ENCODE measurements at regions not wholly inside any gene's neighbourhood (a gene's known extent, or its start where the extent isn't known, plus 50 kb on each side); places are given as distances from the start of the nearest gene placed in this dataset.

DNA sequence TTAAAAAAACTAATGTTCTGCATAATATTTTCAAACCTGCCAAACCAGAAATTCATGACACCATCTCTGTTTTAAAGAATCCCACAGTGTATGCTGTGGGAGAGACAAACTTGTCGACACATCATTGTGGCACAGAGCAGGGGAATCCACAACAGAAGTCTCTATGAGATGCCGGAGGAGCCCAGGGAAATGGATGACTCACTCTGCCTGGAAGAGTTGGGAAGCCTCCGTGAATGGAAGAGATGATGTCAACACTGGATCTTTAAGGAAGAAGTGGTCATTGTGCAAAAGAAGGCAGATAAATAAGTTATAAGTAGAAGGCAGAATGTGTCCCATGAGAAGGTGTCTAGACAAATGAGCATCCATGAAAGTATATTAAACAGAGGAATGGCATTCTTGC is 595.1 kb downstream of the RAB28 start:
- intact Hi-C loops (cut with DNase I) = no loop called here

GRCh38 chr4:12884846-12885796 is 599.0 kb downstream of the RAB28 start:
- ATAC-seq (no peak), DNase-seq (no peak)
- intact Hi-C loops (cut with DNase I) = no loop called here
- no peak overlapping the region for H3K4me3 ChIP-seq
- no peak overlapping the region for H3K27ac ChIP-seq
- H3K36me3 ChIP-seq (ENCODE audit: insufficient read depth in 1 of 2, low read depth in 1 of 2) = no peaks in the 10 kb centered on the region
- TF ChIP-seq, protein P1, sequence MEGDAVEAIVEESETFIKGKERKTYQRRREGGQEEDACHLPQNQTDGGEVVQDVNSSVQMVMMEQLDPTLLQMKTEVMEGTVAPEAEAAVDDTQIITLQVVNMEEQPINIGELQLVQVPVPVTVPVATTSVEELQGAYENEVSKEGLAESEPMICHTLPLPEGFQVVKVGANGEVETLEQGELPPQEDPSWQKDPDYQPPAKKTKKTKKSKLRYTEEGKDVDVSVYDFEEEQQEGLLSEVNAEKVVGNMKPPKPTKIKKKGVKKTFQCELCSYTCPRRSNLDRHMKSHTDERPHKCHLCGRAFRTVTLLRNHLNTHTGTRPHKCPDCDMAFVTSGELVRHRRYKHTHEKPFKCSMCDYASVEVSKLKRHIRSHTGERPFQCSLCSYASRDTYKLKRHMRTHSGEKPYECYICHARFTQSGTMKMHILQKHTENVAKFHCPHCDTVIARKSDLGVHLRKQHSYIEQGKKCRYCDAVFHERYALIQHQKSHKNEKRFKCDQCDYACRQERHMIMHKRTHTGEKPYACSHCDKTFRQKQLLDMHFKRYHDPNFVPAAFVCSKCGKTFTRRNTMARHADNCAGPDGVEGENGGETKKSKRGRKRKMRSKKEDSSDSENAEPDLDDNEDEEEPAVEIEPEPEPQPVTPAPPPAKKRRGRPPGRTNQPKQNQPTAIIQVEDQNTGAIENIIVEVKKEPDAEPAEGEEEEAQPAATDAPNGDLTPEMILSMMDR (IDR thresholded peaks at IDR 0.05) = no peak
- H3K9me3 ChIP-seq = no peaks in the 10 kb centered on the region
- WGBS, 3 donors = 41 to 46% (median 41%) methylated on average over 20 of the region's 20 CpGs
- H3K4me1 ChIP-seq = no peaks in the 10 kb centered on the region
- H3K27me3 ChIP-seq (ENCODE audit: insufficient read depth in 3 of 3, low read length in 2 of 3) = no peaks in the 10 kb centered on the region

More for the DNA sequence above, 595.1 kb downstream of the RAB28 start:
- DNase-seq (peak in 1 of 2 donors; percentile 23), ATAC-seq (no peak)
- Histone ChIP-seq H3K4me3 (no peak overlapping the region), H3K9me3 (no peaks in the 10 kb centered on the region), H3K36me3 (ENCODE audit: insufficient read depth in 1 of 2, low read depth in 1 of 2) (no peaks in the 10 kb centered on the region), H3K4me1 (no peaks in the 10 kb centered on the region), H3K27me3 (ENCODE audit: insufficient read depth in 3 of 3, low read length in 2 of 3) (no peaks in the 10 kb centered on the region), H3K27ac (no peak overlapping the region)
- TF ChIP-seq, protein P1 (IDR thresholded peaks at IDR 0.05) = no peak
- 50 to 62% (median 61%) methylated on average over 3 of the region's 3 CpGs for WGBS, 3 donors

- DNase-seq (no peak), ATAC-seq (no peak)
- WGBS, 3 donors = 85 to 99% (median 86%) methylated on average over 3 of the region's 3 CpGs
- Histone ChIP-seq H3K27ac (no peak overlapping the region), H3K27me3 (ENCODE audit: insufficient read depth in 3 of 3, low read length in 2 of 3) (no peaks in the 10 kb centered on the region), H3K4me1 (no peaks in the 10 kb centered on the region), H3K9me3 (no peaks in the 10 kb centered on the region), H3K36me3 (ENCODE audit: insufficient read depth in 1 of 2, low read depth in 1 of 2) (no peaks in the 10 kb centered on the region), H3K4me3 (no peak overlapping the region)
- intact Hi-C loops (cut with DNase I) = no loop called here
- TF ChIP-seq, protein P1 (IDR thresholded peaks at IDR 0.05) = no peak
Observed at GRCh38 chr4:12881945-12882584, 602.1 kb downstream of the RAB28 start.

- no peak overlapping the region for H3K27ac ChIP-seq
- DNase-seq = no peak
- H3K36me3 ChIP-seq (ENCODE audit: insufficient read depth in 1 of 2, low read depth in 1 of 2) = no peaks in the 10 kb centered on the region
- H3K27me3 ChIP-seq (ENCODE audit: insufficient read depth in 3 of 3, low read length in 2 of 3) = no peaks in the 10 kb centered on the region
- H3K9me3 ChIP-seq = no peaks in the 10 kb centered on the region
- TF ChIP-seq, protein P1 (IDR thresholded peaks at IDR 0.05) = no peak
- H3K4me1 ChIP-seq = no peaks in the 10 kb centered on the region
- ATAC-seq = no peak
- intact Hi-C loops (cut with DNase I) = no loop called here
- 92 to 93% (median 93%) methylated on average over 2 of the region's 2 CpGs for WGBS, 3 donors
- no peak overlapping the region for H3K4me3 ChIP-seq
Observed at GRCh38 chr4:12880844-12881243, 603.3 kb downstream of the RAB28 start.
